ENCODE measurements at regions not wholly inside any gene's neighbourhood (a gene's known extent, or its start where the extent isn't known, plus 50 kb on each side); places are given as distances from the start of the nearest gene placed in this dataset.
"Not testable (repeated sequence)": the region's sequence is repeated elsewhere in the genome, so short reads cannot be mapped to it uniquely, and the experiment has no call there.

DNA sequence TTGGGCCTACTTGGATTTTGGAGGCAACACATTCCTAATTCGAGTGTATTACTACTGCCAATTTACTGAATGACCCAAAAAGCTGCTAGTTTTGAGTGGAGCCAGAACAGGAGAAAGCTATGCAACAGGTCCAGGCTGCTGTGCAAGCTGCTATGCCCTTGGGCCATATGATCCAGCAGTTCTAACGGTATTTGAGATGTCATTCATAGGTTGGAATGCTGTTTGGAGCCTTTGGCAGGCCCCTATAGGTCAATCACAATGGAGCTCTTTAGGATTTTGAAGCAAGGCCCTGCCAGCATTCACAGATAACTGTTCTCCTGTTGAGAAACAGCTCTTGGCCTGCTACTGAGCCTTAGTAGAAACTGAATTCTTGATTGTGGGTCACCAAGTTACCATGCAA, 368.7 kb downstream of the CDH19 start:
- Histone ChIP-seq H3K36me3 (no peaks in the 10 kb centered on the region), H3K4me3 (no peak overlapping the region), H3K27me3 (no peaks in the 10 kb centered on the region), H3K9me3 (no peaks in the 10 kb centered on the region), H3K27ac (no peak overlapping the region), H3K4me1 (no peaks in the 10 kb centered on the region)
- no peak for DNase-seq
- no peak for TF ChIP-seq POLR2A (IDR thresholded peaks at IDR 0.05)
- TF ChIP-seq CTCF (IDR thresholded peaks at IDR 0.05) = no peak

- no peaks in the 10 kb centered on the region for H3K36me3 ChIP-seq
These were observed 377.1 kb downstream of the CDH19 start for GRCh38 chr18:66226782-66227181.

GRCh38 chr18:66223317-66223716, 380.6 kb downstream of the CDH19 start:
- H3K9me3 ChIP-seq, H3K27ac ChIP-seq, H3K36me3 ChIP-seq, H3K4me1 ChIP-seq, H3K4me3 ChIP-seq, H3K27me3 ChIP-seq, DNase-seq: not testable (repeated sequence)

More at GRCh38 chr18:66226782-66227181, 377.1 kb downstream of the CDH19 start:
- Histone ChIP-seq H3K4me1 (no peaks in the 10 kb centered on the region), H3K4me3 (no peak overlapping the region), H3K27ac (no peak overlapping the region), H3K9me3 (no peaks in the 10 kb centered on the region), H3K27me3 (no peaks in the 10 kb centered on the region)
- TF ChIP-seq POLR2A (IDR thresholded peaks at IDR 0.05) = no peak
- no peak for TF ChIP-seq CTCF (IDR thresholded peaks at IDR 0.05)
- DNase-seq = no peak

GRCh38 chr18:66222174-66222573, 381.7 kb downstream of the CDH19 start:
- no peaks in the 10 kb centered on the region for H3K27me3 ChIP-seq
- H3K4me3 ChIP-seq = no peak overlapping the region
- H3K36me3 ChIP-seq = no peaks in the 10 kb centered on the region
- no peak for DNase-seq
- no peaks in the 10 kb centered on the region for H3K4me1 ChIP-seq
- no peak overlapping the region for H3K27ac ChIP-seq
- H3K9me3 ChIP-seq = no peaks in the 10 kb centered on the region
- TF ChIP-seq CTCF (IDR thresholded peaks at IDR 0.05) = no peak
- TF ChIP-seq POLR2A (IDR thresholded peaks at IDR 0.05) = no peak

GRCh38 chr18:66219817-66220216, 384.1 kb downstream of the CDH19 start:
- H3K9me3 ChIP-seq = no peaks in the 10 kb centered on the region
- no peaks in the 10 kb centered on the region for H3K4me1 ChIP-seq
- no peak overlapping the region for H3K4me3 ChIP-seq
- no peak overlapping the region for H3K27ac ChIP-seq
- no peaks in the 10 kb centered on the region for H3K36me3 ChIP-seq
- TF ChIP-seq POLR2A (IDR thresholded peaks at IDR 0.05) (no peak), CTCF (IDR thresholded peaks at IDR 0.05) (no peak)
- no peak for DNase-seq
- H3K27me3 ChIP-seq = no peaks in the 10 kb centered on the region

DNA sequence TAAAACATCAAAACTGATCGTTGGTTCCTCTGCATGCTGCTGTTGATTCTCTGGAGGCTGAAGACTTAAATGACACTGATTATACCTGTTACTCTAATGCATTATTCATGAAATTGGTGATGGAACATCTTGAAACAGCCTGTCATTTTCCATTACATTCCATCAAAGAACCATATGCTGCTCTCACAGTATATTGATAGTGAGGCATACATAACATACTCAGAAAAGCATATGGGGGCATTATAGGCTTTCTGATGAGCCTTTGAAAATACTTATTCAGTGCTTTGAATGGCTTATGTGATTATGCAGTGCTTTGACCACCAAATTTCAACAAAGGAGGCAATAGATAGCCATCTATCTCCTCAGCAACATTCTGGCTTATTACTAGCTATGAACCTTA, 392.1 kb downstream of the CDH19 start:
- Histone ChIP-seq H3K27me3 (no peaks in the 10 kb centered on the region), H3K4me3 (no peak overlapping the region), H3K4me1 (no peaks in the 10 kb centered on the region), H3K36me3 (no peaks in the 10 kb centered on the region), H3K9me3 (no peaks in the 10 kb centered on the region), H3K27ac (no peak overlapping the region)
- no peak for DNase-seq
- TF ChIP-seq CTCF (IDR thresholded peaks at IDR 0.05) (no peak), POLR2A (IDR thresholded peaks at IDR 0.05) (no peak)
